Common myeloid progenitor, CD34-positive (primary cell): ENCODE measurements at regions not wholly inside any gene's neighbourhood (a gene's known extent, or its start where the extent isn't known, plus 50 kb on each side); places are given as distances from the start of the nearest gene placed in this dataset.

Experiments used
- CTCF ChIA-PET: fragments of 350-600 bp; sonication (Branson Sonifier 250); formaldehyde crosslinking; loops from one replicate; lab custom pipeline; 2021; ENCODE audit warnings: antibody characterized with exemption; lab: Charles Lee
- POLR2A ChIA-PET: fragments of 350-600 bp; sonication (Branson Sonifier 250); formaldehyde crosslinking; loops from one replicate; lab custom pipeline; 2021; ENCODE audit warnings: antibody characterized with exemption; lab: Charles Lee
- DNase-seq, 3 donors: peaks; one replicate each; pipeline versions ENCODE4 v3.0.0 to v3.0.0-alpha.2; 2013
- H3K27ac ChIP-seq, 2 experiments: 1 replicate in 1 of 2; 2 replicates in 1 of 2; pipeline ENCODE4 v1.7.0; 2013; ENCODE audit warnings: inconsistent platforms in 2 of 2, low read length in 2 of 2, mild to moderate bottlenecking in 2 of 2, low read depth in 1 of 2, moderate library complexity in 1 of 2; ENCODE audit not compliant: severe bottlenecking in 2 of 2, insufficient read depth in 1 of 2, poor library complexity in 1 of 2
- H3K27me3 ChIP-seq, 5 experiments: replicated peaks in 2 of 5; 1 replicate in 3 of 5; 2 replicates in 2 of 5; pipeline versions ENCODE4 v1.6.1 to v1.7.0; 2013; ENCODE audit warnings: low read length in 4 of 5, mild to moderate bottlenecking in 2 of 5, moderate library complexity in 2 of 5, inconsistent platforms in 1 of 5; ENCODE audit not compliant: insufficient read depth in 5 of 5, control insufficient read depth in 4 of 5
- H3K36me3 ChIP-seq, 4 experiments: 1 replicate in 2 of 4; 2 replicates in 2 of 4; pipeline versions ENCODE4 v1.6.1 to v1.7.0; 2013; ENCODE audit warnings: low read length in 3 of 4, control low read depth in 1 of 4, mild to moderate bottlenecking in 1 of 4; ENCODE audit not compliant: control insufficient read depth in 4 of 4, insufficient read depth in 4 of 4
- H3K4me1 ChIP-seq, 4 experiments: 1 replicate in 3 of 4; 2 replicates in 1 of 4; pipeline versions ENCODE4 v1.6.1 to v1.7.1; 2013; ENCODE audit warnings: low read length in 3 of 4, mild to moderate bottlenecking in 3 of 4, control low read depth in 1 of 4, inconsistent platforms in 1 of 4, moderate library complexity in 1 of 4; ENCODE audit not compliant: control insufficient read depth in 4 of 4, insufficient read depth in 4 of 4; ENCODE audit errors: control extremely low read depth in 1 of 4
- H3K4me3 ChIP-seq, 7 experiments: 1 replicate in 4 of 7; 2 replicates in 3 of 7; pipeline versions ENCODE4 v1.5.1 to v1.7.0; 2013; ENCODE audit warnings: mild to moderate bottlenecking in 7 of 7, low read length in 6 of 7, moderate library complexity in 6 of 7, inconsistent platforms in 2 of 7, low read depth in 2 of 7, control low read depth in 1 of 7; ENCODE audit not compliant: insufficient read depth in 4 of 7, control insufficient read depth in 1 of 7; ENCODE audit errors: extremely low read depth in 1 of 7
- H3K9me3 ChIP-seq, 5 experiments: 1 replicate in 4 of 5; 2 replicates in 1 of 5; pipeline versions ENCODE4 v1.6.1 to v1.7.1; 2013; ENCODE audit warnings: low read length in 4 of 5, mild to moderate bottlenecking in 2 of 5, inconsistent platforms in 1 of 5, low read depth in 1 of 5, moderate library complexity in 1 of 5; ENCODE audit not compliant: control insufficient read depth in 4 of 5, insufficient read depth in 2 of 5; ENCODE audit errors: control extremely low read depth in 1 of 5
- WGBS: methylation state at CpG from one replicate; pipeline ENCODE4 v1.1.5; 2013; ENCODE audit not compliant: insufficient coverage; 5-methylcytosine and 5-hydroxymethylcytosine counted together

DNA sequence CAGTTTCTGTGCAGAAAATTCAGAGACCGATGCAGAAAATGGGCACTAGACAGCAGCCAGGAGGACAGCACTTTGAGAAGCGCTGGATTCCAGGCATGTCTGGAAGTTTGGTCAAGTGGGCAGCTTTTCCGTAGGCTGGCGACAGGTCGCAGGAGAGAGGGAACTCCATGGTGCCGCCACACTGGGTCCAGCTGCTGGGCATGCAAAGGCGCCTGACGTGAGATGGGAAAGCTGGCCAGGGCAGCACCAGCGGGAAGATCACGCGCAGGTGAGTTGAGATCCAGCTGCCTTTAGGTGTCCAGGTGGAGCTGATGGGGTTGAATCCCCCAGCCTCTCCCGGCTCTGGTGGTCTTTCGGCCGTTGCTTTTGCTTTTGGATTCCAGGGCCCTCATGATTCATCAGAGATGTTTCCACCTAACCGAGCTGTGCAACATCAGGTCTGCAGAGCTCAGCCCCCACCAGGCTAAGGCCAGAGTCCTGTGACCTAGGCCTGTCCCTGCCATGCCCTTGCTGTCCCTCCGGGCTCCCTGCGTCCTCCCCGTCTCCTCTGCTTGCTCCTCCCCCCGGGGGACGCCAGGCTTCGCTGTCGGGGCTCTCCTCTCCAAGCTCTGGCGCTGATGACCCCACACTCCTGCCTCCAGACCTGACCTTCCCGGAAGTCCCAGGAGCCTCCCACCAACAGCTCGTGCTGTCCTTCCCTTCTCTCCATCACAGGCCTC lies 1001.7 kb downstream of the BRD1 start:
- H3K27me3 ChIP-seq, result peaks cover 0 to 2% (median 0%) of the 10 kb centered on the region in 5 experiments
- POLR2A ChIA-PET, result no interaction called here
- H3K4me3 ChIP-seq, result no peak overlapping the region
- H3K27ac ChIP-seq, result no peak overlapping the region
- no peak for DNase-seq
- CTCF ChIA-PET, result no interaction called here
- no peaks in the 10 kb centered on the region for H3K36me3 ChIP-seq
- WGBS, result 94% methylated on average over 25 of the region's 25 CpGs
- peaks cover 0 to 4% (median 2%) of the 10 kb centered on the region in 5 experiments for H3K9me3 ChIP-seq
- H3K4me1 ChIP-seq, result no peaks in the 10 kb centered on the region

DNA sequence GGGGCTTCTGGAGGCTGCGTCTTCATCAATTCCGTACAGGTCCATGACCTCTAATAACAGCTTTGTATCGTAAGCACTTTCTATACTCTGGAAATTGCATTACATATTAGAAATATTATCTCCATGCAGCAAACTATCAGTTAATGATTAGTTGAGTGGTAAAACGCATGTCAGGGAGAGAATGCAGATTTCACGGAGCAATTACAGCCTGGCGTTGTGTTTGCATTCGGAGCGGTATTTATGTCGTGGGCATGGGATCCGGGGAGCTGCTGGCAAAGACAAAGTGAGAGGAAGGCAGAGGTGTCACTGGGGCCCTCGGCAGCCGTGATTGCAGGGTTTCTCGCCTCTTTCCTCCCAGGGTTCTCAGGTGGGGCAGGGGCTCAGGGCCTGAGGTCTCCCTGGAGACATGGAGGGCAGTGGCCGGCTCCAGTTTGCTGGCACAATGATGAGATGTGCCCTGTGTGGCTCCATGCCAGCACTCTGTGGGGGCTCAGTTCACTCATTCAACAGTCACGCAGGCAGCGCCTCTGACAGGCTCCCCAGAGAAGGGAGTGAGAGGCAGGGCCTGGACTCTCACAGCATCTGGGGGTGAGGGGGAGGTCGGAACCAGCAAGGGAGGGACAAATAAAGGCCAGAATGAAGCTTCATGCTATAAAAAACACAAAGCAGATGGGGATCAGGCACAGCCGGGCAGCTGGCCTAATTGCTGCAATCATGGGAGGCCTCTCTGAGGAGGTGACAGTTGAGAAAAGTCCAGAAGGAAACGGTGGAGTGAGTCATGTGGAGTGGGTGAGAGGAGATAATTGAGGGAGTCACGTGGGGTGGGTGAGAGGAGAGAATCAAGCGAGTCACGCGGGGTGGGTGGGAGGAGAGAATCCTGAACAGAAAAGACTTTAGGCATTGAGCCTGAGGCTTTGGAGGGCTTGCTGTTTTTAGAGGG lies 1002.7 kb downstream of the BRD1 start:
- ChIA-PET CTCF (no interaction called here), POLR2A (no interaction called here)
- Histone ChIP-seq H3K4me1 (no peaks in the 10 kb centered on the region), H3K27me3 (peaks cover 0 to 2% (median 0%) of the 10 kb centered on the region in 5 experiments), H3K4me3 (no peak overlapping the region), H3K9me3 (no peaks in the 10 kb centered on the region), H3K36me3 (no peaks in the 10 kb centered on the region), H3K27ac (no peak overlapping the region)
- no peak for DNase-seq
- WGBS, result 74% methylated on average over 21 of the region's 23 CpGs

DNA sequence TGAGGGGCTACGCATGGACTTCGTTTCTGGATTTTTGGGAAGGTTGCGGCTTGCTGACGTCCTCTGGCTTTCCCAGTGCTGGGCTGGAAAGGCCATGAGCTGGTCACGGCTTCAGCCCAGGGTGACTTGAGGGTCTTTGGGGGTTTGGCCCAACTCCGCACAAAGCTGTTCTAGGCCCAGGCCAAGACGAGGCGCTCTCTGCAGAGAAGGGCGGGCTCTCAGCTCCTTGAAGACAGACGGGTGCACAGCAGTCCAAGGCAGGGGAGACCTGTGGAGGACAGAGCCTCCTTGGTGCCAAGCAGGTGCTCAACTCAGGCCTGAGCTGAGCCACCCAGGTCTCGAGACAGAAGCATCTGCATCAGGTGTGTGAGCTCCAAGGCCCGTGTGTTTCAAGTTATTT lies 1003.7 kb downstream of the BRD1 start:
- CTCF ChIA-PET, result no interaction called here
- Histone ChIP-seq H3K27me3 (peaks cover 0 to 4% (median 2%) of the 10 kb centered on the region in 5 experiments), H3K36me3 (no peaks in the 10 kb centered on the region), H3K9me3 (no peaks in the 10 kb centered on the region), H3K4me1 (no peaks in the 10 kb centered on the region), H3K4me3 (no peak overlapping the region), H3K27ac (no peak overlapping the region)
- 88% methylated on average over 12 of the region's 12 CpGs for WGBS
- DNase-seq, result no peak
- POLR2A ChIA-PET, result no interaction called here

DNA sequence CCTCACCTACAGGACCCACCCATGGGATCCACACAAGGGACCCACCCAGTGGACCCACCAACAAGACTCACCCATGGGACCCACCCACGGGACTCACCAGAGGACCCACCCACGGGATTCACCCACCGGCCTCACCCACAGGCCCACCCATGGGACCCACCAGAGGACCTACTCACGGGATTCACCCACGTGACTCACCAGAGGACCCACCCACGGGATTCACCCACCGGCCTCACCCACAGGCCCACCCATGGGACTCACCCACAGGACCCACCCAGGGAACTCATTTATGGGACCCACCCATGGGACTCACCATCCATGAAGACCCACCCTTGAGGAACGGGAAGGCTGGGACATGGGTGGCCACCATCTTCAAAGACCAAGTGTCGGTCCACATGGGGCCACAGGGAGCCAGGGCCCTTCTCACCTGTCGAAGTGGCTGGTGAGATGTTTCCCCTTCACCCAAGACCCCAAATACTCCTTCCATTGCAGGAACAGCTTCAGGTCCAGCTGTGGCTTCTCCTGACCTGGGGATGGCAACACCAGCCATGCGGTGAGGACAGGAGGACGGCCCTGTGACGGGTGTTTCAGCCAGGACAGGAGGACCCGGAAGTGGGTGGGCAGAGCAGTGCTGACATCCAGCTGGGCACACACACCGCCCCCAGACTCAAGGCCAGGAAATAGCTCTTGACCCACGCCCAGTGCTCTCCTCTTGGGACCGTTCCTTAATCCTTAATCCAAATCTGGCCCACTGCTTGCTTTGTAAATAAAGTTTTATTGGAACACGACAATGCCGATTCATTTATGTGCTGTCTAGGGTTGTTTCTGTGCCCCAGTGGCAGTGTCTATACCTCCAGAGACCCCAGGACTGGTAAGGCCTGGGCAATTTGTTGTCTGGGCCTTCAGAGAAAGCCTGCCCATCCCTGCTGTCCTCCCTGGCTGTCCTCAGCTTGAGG lies 1005.1 kb downstream of the BRD1 start:
- Histone ChIP-seq H3K4me3 (no peak overlapping the region), H3K9me3 (no peaks in the 10 kb centered on the region), H3K27me3 (peaks cover 0 to 6% (median 2%) of the 10 kb centered on the region in 5 experiments), H3K4me1 (no peaks in the 10 kb centered on the region), H3K36me3 (no peaks in the 10 kb centered on the region), H3K27ac (no peak overlapping the region)
- ChIA-PET CTCF (no interaction called here), POLR2A (no interaction called here)
- no peak for DNase-seq
- WGBS, result 93% methylated on average over 17 of the region's 19 CpGs

DNA sequence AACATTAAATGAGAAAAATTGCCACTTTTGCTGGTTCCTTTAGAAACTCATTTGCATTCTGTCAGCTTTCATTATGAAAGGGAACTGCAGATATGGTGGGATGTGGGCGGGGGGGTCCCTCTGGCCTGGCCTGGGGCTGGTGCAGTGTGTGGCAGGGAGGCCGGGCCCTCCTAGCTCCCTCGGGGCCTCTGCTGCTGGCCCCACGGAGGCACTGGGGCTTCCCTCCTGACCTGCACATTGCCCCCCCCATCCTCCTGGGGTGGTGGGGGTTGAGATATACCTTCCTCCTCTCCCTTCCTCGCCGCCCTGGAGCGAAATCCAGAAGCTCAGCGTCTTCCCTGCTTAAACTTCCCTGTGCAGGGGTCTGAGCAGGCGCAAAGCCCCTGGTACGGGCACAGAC lies 1005.9 kb downstream of the BRD1 start:
- Histone ChIP-seq H3K4me1 (no peaks in the 10 kb centered on the region), H3K9me3 (no peaks in the 10 kb centered on the region), H3K4me3 (no peak overlapping the region), H3K36me3 (no peaks in the 10 kb centered on the region), H3K27ac (no peak overlapping the region), H3K27me3 (peaks cover 0 to 7% (median 2%) of the 10 kb centered on the region in 5 experiments)
- ChIA-PET POLR2A (no interaction called here), CTCF (no interaction called here)
- DNase-seq, result no peak
- WGBS, result 93% methylated on average over 9 of the region's 10 CpGs

DNA sequence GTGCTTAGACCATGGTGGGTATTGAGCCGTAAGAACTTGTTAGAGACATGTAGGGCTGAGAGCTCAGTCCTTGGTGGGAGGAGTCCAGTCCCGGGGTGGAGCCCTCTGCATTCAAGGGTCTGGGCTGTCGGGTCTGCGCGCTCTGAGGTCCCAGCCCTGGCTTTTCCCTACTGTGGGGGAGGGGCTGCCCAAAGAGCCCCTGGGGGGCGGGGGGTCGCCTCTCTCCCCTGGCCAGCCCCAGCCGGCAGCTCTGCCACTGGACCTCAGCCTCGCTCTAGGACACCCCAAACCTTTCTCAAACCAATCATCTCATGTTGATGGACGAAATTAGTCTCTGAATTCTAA lies 1006.4 kb downstream of the BRD1 start:
- Histone ChIP-seq H3K27ac (no peak overlapping the region), H3K36me3 (no peaks in the 10 kb centered on the region), H3K4me1 (no peaks in the 10 kb centered on the region), H3K27me3 (peaks cover 0 to 7% (median 2%) of the 10 kb centered on the region in 5 experiments), H3K9me3 (no peaks in the 10 kb centered on the region), H3K4me3 (no peak overlapping the region)
- CTCF ChIA-PET, result no interaction called here
- 92% methylated on average over 9 of the region's 10 CpGs for WGBS
- DNase-seq, result no peak
- POLR2A ChIA-PET, result no interaction called here
